ENCODE measurements at regions not wholly inside any gene's neighbourhood (a gene's known extent, or its start where the extent isn't known, plus 50 kb on each side); places are given as distances from the start of the nearest gene placed in this dataset.

- TF ChIP-seq EP300 (IDR thresholded peaks at IDR 0.05; ENCODE audit: borderline replicate concordance in 1 of 2, low read depth in 2 of 2, low read length in 2 of 2) (no peak), CEBPB (IDR thresholded peaks at IDR 0.05; ENCODE audit: low read depth, low read length) (no peak), PHF8 (conservative IDR thresholded peaks at IDR 0.05; ENCODE audit: low read depth, low read length) (no peak), ATF3 (IDR thresholded peaks at IDR 0.05; ENCODE audit: insufficient read depth, low read depth, low read length) (no peak), CHD7 (IDR thresholded peaks at IDR 0.05; ENCODE audit: insufficient replicate concordance, low read length) (no peak)
Observed at GRCh38 chr11:79512706-79513469, 72.1 kb upstream of the TENM4 start (continued).

All from H1 (cell line).